ENCODE measurements at regions not wholly inside any gene's neighbourhood (a gene's known extent, or its start where the extent isn't known, plus 50 kb on each side); places are given as distances from the start of the nearest gene placed in this dataset.
"Not testable (repeated sequence)": the region's sequence is repeated elsewhere in the genome, so short reads cannot be mapped to it uniquely, and the experiment has no call there.

DNA sequence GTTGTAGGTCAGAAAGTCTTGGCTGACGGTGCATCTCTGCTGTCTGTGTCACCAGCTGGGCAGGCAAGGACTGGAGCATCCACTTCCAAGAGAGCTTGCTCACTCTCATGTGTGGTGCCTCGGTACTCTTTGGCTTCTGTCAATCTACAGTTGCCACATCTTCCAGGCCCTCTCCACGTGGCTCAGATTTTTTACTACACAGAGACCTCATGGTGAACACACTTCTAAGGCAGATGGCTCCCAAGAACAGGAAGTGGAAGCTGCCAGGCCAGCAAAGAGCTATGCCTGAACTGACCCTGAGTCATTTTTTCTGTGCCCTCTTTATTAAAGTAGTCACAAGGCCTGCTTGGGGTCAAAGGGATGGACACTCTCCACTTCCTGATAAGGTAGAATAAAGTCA is 351.5 kb upstream of the AUTS2 start:
- 65% methylated on average over 3 of the region's 3 CpGs for whole genome bisulfite sequencing
- no peak for DNase-seq (ENCODE audit: extremely low spot score)

DNA sequence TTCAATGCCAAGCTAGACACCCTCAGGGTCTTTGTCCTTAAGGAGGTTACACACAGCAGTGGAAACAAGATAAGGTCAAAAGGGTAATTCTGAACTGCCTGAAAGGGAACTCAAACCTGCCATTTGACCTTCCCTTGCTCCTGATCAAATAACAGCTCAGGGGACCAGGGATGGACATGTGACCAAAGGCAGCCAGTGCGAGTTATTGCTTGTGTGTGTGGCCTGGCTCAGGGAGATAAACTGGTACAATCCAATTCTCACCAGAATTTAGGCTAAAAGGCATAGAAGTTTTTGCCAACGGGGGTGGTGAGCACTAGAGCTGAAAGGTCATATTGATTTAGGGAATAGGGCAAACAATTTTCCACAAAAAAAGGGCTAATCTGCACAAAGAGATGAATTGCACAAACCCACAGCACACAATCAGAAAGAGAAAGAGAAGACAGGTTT is 349.9 kb upstream of the AUTS2 start:
- H3K27me3 ChIP-seq; H3K4me3 ChIP-seq; H3K9me3 ChIP-seq; intact Hi-C loops (cut with DNase I); H3K27ac ChIP-seq (replicated peaks in 1 of 4); H3K36me3 ChIP-seq; H3K4me1 ChIP-seq; DNase-seq (ENCODE audit: extremely low spot score): not testable (repeated sequence)
- WGBS, result 85% methylated on average over 2 of the region's 2 CpGs

More for the DNA sequence above, 351.5 kb upstream of the AUTS2 start:
- intact Hi-C loops (cut with DNase I), result no loop called here
- H3K27me3 ChIP-seq, result no peaks in the 10 kb centered on the region
- peaks cover 0 to 7% (median 2%) of the 10 kb centered on the region in 4 donors for H3K4me1 ChIP-seq
- no peak overlapping the region for H3K27ac ChIP-seq (replicated peaks in 1 of 4)
- H3K9me3 ChIP-seq, result no peaks in the 10 kb centered on the region
- H3K4me3 ChIP-seq, result no peak overlapping the region
- TF ChIP-seq, protein P1, sequence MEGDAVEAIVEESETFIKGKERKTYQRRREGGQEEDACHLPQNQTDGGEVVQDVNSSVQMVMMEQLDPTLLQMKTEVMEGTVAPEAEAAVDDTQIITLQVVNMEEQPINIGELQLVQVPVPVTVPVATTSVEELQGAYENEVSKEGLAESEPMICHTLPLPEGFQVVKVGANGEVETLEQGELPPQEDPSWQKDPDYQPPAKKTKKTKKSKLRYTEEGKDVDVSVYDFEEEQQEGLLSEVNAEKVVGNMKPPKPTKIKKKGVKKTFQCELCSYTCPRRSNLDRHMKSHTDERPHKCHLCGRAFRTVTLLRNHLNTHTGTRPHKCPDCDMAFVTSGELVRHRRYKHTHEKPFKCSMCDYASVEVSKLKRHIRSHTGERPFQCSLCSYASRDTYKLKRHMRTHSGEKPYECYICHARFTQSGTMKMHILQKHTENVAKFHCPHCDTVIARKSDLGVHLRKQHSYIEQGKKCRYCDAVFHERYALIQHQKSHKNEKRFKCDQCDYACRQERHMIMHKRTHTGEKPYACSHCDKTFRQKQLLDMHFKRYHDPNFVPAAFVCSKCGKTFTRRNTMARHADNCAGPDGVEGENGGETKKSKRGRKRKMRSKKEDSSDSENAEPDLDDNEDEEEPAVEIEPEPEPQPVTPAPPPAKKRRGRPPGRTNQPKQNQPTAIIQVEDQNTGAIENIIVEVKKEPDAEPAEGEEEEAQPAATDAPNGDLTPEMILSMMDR (IDR thresholded peaks at IDR 0.05), result no peak
- TF ChIP-seq POLR2A (IDR thresholded peaks at IDR 0.05; ENCODE audit: low read depth) (no peak), POLR2AphosphoS5 (IDR thresholded peaks at IDR 0.05) (no peak), EP300 (IDR thresholded peaks at IDR 0.05) (no peak)
- H3K36me3 ChIP-seq, result no peaks in the 10 kb centered on the region

DNA sequence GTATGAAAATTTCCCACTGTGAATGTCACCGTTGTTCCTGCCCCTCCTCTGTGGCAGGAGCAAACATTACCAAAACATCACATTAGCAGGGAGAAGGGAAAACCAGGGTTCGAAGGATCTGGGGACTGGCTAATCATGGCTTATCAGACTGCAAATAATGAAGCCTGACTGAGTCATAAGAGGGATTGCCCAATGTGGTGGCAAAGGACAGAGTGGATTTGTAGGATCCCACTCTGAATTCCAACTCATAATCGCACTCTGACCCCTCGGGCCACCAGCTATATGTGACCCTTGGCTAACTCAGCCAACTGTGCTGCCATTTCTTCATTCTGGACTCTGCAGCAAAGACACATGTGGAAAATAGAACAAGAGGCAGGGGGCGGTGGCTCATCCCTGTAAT is 347.3 kb upstream of the AUTS2 start:
- Histone ChIP-seq H3K27me3 (no peaks in the 10 kb centered on the region), H3K4me1 (no peaks in the 10 kb centered on the region), H3K9me3 (no peaks in the 10 kb centered on the region), H3K36me3 (no peaks in the 10 kb centered on the region), H3K27ac (replicated peaks in 1 of 4) (no peak overlapping the region), H3K4me3 (no peak overlapping the region)
- no peak for DNase-seq (ENCODE audit: extremely low spot score)
- intact Hi-C loops (cut with DNase I), result no loop called here
- no peak for TF ChIP-seq POLR2AphosphoS5 (IDR thresholded peaks at IDR 0.05)
- TF ChIP-seq POLR2A (IDR thresholded peaks at IDR 0.05; ENCODE audit: low read depth), result no peak
- no peak for TF ChIP-seq EP300 (IDR thresholded peaks at IDR 0.05)
- TF ChIP-seq, protein P1 (IDR thresholded peaks at IDR 0.05), result no peak
- WGBS, result 98% methylated on average over 5 of the region's 5 CpGs

DNA sequence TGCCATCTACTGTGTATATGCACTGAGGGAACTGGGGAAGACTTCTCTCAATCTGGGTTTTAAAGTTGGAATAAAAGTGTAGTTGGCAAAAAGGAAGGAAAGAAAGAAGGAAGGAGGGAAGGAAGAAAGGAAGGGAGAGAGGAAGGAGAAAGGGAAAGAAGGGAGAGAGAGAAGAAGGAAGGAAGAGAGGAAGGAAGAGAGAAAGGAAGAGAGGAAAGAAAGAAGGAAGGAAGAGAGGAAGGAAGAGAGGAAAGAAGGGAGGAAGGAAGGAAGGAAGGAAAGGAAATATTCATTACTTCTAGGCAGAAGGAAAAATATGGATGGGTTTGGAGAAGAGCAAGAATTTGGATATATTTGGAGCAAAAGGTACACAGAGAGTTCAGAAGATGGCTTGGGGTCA is 343.6 kb upstream of the AUTS2 start:
- no peaks in the 10 kb centered on the region for H3K27me3 ChIP-seq
- H3K36me3 ChIP-seq, result no peaks in the 10 kb centered on the region
- DNase-seq (ENCODE audit: extremely low spot score), result no peak
- intact Hi-C loops (cut with DNase I), result no loop called here
- H3K4me3 ChIP-seq, result no peak overlapping the region
- H3K9me3 ChIP-seq, result no peaks in the 10 kb centered on the region
- TF ChIP-seq, protein P1 (IDR thresholded peaks at IDR 0.05), result no peak
- H3K27ac ChIP-seq (replicated peaks in 1 of 4), result no peak overlapping the region
- H3K4me1 ChIP-seq, result peaks cover 0 to 11% (median 3%) of the 10 kb centered on the region in 4 donors

DNA sequence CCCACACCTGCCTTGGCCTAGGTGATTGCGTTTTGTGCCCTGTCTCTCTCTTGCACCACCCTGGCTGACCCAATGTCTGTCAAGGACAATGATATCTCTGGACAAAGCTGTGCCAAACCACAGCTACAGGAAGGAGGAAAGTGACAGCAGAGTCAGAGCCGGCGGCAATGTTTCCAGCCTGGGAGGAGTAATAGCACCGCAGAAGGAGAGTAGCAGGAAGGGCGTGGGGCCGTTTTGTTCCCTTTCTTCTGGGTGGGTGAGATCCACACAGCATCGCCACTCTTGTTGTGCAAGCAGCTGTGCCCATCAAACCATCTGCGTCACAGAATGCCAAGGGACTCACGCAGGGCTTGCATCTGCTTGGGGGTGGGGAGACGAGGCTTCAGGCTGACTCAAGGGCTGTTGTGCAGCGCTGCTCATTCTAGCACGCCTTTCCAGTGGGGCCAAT is 341.6 kb upstream of the AUTS2 start:
- DNase-seq (ENCODE audit: extremely low spot score), result no peak
- 76% methylated on average over 11 of the region's 12 CpGs for WGBS
- H3K4me1 ChIP-seq, result peaks cover 0 to 18% (median 3%) of the 10 kb centered on the region in 4 donors
- H3K27me3 ChIP-seq, result no peaks in the 10 kb centered on the region
- no peaks in the 10 kb centered on the region for H3K9me3 ChIP-seq
- H3K4me3 ChIP-seq, result no peak overlapping the region
- H3K36me3 ChIP-seq, result no peaks in the 10 kb centered on the region
- no peak overlapping the region for H3K27ac ChIP-seq (replicated peaks in 1 of 4)
- TF ChIP-seq EP300 (IDR thresholded peaks at IDR 0.05) (peak; percentile 46), POLR2A (IDR thresholded peaks at IDR 0.05; ENCODE audit: low read depth) (no peak), POLR2AphosphoS5 (IDR thresholded peaks at IDR 0.05) (peak in 1 of 2 donors; percentile 7)
- TF ChIP-seq, protein P1 (IDR thresholded peaks at IDR 0.05), result no peak
- intact Hi-C loops (cut with DNase I), result no loop called here

All from esophagus muscularis mucosa (tissue), 4 donors.